GM19023 (cell line): ENCODE measurements at regions not wholly inside any gene's neighbourhood (a gene's known extent, or its start where the extent isn't known, plus 50 kb on each side); places are given as distances from the start of the nearest gene placed in this dataset.
A peak's percentile ranks its signal among the peaks of the same experiment; 100 is the strongest.
"Not testable (repeated sequence)": the region's sequence is repeated elsewhere in the genome, so short reads cannot be mapped to it uniquely, and the experiment has no call there.

Experiments
- ATAC-seq: cut with Tn5 transposase; IDR thresholded peaks from one replicate; pipeline ENCODE4 v1.9.1; 2021; ENCODE audit warnings: mild to moderate bottlenecking, moderate library complexity; ENCODE audit not compliant: unreplicated experiment

DNA sequence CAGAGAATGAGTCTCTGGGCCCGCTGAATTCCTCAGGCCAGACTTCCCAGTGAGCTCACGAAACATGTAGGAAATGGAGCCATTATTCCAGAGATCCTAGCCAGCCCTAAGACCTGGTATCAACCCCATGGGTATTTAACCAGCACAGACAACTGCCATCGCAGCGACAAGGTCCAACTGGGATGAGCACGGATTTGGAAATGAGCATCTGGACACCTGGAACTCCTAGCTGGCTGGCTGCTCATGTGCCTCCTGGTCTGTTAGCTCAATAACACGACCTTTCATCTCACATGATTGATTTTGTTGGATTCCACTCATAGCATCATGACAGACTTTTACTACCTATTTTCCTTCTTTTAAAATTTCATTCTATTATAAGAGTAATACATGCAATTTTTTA lies 51.0 kb downstream of the POU3F3 start:
- ATAC-seq = no peak

DNA sequence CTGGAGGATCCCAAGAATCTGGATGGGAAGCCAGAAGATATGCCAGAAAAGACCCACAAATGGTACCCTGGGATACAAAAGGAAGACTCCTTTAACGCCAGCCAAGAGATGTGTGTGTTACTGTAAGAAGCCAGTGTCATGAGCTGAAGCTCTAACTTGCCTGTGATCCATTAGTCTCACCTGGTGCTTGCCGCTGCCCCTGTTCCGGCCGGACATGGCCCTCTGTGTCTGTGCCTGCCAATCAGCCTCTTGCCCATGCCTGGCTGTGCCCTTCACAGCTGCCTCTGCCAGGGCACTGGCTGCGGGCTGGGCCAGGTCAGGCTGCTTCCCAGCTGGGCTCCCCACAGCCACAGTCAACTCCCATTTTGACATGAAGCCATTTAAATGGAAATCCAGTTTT lies 55.4 kb downstream of the POU3F3 start:
- no peak for ATAC-seq

DNA sequence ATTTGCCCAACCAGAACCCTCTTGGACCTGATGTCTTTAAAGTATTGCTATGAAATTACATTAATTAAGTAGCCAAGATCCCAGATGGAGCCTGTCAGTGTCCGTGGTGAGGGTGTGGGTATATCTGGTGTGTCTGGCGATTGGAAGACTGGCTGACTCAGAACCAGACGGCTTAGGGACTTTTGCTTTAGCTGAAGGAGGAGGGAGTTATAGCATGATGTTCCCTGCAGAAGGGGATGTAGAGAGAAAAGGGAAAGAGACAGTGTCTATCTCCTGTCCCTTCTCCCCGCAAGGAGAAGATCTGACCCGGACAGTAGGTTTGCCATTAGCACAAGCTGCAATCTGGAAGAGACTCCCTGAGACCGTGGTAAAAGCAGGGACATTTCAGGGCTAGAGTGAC lies 60.6 kb downstream of the POU3F3 start:
- no peak for ATAC-seq

DNA sequence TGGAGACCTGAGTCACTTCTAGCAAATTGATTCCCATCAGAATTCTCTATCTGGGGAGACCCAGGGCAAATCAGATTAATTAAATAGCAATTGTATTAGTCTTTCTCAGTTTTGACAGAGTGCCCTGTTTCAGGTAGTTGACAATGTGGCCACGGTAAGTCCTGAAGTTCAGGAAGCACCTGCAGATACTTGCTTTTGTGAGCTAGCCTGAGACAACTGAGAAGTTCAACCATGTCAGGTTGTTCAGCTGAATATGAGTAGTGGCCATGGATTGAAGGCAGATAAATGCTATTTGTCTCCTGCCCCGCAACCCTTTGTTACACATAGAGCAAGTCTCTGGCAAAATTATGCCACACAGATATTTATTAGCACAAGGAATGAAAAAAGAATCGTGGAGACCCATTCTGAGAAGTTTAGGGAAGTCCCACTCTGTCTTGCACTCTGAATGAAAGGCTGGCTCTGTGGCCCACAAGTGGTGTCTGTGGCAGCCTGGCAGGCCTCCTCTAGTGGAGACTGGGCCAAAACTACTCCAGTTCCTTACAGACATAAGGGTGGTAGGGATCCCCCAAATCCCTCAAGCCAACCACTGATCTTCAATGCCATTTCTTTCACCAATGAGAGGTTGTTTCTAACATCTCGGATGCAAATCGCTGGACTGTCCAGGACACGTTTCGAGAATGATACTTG lies 61.3 kb downstream of the POU3F3 start:
- ATAC-seq = no peak

- ATAC-seq = no peak
Observed at GRCh38 chr2:104919127-104919526, 65.2 kb downstream of the POU3F3 start.

GRCh38 chr2:104923665-104924064 lies 69.8 kb downstream of the POU3F3 start:
- no peak for ATAC-seq

DNA sequence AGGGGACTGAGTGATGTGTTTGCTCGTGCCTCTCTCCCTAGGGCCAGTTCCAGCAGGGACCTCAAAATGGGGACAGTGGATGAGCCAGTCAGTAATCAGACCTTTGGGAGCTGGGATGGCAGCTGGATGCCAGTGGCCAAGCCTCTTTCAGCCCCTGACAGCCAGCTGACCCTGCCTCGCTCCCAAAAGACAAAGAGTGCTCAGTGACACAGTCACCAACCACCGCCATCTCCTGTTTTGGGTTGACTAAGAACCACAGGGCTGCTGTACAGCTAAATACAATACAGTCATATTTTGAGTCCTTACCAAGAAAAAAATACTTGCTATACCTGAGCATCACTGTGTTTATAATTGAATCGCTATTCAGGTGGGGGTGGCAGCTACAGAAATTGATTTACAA lies 75.7 kb downstream of the POU3F3 start:
- no peak for ATAC-seq

DNA sequence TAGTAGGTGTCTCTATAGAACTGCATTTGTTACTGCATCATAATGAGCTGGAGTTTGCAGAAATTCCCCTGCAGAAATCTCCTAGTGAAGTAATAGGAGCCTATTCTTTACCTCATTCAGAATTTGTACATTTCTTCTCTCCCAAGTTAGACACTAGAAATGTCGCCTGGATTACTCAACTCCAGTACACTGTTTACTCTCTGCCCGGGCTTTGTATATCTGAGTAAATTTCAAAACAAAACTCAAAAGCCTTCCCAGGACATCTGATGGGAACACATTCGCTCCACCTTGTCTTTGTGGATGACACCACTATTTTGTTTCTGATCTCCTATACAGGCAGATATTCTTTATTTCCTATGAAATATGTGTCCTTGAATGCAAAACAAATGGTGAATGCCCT lies 76.8 kb downstream of the POU3F3 start:
- no peak for ATAC-seq

GRCh38 chr2:104932243-104932642 lies 78.3 kb downstream of the POU3F3 start:
- no peak for ATAC-seq

DNA sequence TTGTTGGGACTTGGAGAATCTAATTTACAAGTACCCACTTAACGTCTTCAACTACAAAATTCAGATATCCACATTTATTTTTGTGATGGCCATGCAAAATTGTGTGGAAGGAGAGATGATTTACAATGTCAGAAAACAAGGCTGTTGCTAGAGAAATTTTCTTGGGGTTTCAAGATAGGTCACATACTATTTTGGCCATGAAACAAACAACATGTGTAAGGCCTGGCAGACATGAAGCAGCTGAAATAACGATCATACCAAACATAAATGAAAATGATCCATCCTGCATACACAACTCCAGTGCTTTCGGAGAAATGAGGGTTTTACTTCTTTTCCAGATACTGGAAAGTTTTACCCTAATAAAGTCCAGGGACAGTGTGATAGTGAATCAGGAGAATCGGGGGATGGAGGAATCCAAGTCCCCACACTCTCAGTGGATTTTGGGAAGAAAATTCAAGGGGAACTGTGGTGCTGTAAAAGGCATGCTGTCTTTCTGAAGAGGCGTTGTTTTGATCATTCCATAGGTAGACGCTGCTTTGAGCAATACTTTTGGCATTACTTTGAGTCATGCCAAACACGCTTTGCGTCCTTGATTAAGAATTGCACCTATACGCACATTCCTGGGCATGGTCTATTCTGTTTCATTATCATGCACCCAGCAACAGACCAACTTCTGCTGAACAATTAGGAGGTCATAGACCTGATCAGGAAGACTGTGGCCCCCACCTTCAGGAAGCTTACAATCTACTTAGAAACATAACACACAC lies 79.4 kb downstream of the POU3F3 start:
- ATAC-seq = no peak

DNA sequence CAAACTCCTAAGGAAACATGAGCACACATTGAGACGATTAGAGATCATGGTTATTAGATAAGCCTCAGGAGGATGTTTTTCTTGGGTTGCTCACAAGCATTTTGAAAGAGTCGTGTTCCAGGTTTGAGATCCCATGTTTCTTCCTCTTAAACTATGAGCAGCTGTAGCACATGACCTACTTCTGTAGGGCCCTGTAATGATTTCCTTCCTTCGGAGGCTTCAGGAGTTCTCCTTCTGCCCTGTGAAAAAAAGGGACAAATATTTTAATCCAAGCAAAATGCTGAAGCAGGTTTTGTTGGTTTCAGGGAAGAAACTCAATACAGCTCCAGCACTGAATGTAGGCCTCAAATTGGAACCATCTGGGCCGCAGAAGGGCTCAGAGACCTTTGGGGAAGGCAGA lies 82.6 kb downstream of the POU3F3 start:
- ATAC-seq = no peak

DNA sequence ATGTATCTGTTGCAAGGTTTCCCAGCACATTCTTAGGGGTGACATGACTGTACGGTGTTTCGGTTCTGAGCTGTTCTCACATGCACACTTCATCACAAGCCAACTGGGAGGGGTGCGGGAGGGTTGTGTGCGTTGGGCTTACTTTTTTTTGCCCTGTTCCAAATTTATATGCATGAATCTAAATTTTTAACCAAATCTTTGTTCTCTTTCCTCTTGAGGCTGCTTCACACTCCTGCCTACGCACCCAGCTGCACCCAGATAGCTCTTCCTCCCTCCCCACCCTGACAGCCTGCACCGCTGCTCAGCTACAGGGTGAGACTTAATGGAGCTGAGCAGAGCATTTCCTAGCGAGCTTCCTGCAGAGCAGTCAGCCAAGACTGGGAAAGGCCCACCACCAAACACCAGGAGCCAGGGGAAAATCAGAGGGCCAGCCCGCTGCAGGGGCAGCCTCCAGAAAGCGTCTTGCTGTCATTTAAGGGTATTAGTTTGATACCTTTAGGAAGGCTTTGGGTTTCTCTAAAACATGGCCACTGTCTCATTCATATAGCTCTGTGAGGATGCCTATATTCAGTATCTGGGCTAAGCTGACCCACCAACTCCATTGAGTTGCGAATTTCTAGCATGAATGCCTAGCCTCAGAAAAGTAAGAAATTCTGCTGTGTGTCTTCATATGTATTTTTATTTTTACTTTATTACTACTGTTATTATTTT lies 84.5 kb downstream of the POU3F3 start:
- ATAC-seq = peak; percentile 89

- ATAC-seq = no peak
Observed at GRCh38 chr2:104939570-104940217, 85.8 kb downstream of the POU3F3 start.

- no peak for ATAC-seq
Observed at GRCh38 chr2:104944495-104944894, 90.6 kb downstream of the POU3F3 start.

DNA sequence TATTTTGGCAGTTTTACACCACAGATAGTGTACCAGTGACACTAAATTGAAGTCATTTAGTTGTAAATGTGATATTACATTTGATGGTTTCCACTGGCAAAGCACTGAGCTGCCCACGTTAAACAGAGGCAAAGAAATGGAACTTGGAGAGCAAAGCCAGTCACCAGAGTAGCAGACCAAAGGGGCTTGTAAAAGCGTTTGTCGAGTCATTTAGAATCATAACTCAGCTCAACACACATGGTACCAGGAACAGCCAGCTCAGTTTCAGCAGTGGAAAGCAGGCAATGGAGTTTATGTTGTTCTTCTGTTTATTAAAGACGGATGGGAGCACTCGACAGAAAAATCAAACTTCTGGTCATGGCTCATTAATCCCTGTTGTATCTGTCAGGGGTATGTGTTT lies 91.2 kb downstream of the POU3F3 start:
- ATAC-seq = no peak

GRCh38 chr2:104945866-104946265 lies 92.0 kb downstream of the POU3F3 start:
- no peak for ATAC-seq

- not testable (repeated sequence) for ATAC-seq
Observed at GRCh38 chr2:104947456-104947855, 90.4 kb upstream of the MRPS9 start.

GRCh38 chr2:104952976-104953375 lies 84.9 kb upstream of the MRPS9 start:
- no peak for ATAC-seq

- ATAC-seq = no peak
Observed at GRCh38 chr2:104965900-104966299, 72.0 kb upstream of the MRPS9 start.

- no peak for ATAC-seq
Observed at GRCh38 chr2:104969564-104969963, 68.3 kb upstream of the MRPS9 start.

GRCh38 chr2:104975371-104975770 lies 62.5 kb upstream of the MRPS9 start:
- ATAC-seq = no peak
